GM23338 (cell line): ENCODE measurements at regions not wholly inside any gene's neighbourhood (a gene's known extent, or its start where the extent isn't known, plus 50 kb on each side); places are given as distances from the start of the nearest gene placed in this dataset.

Source experiments
- ATAC-seq: fragments of 200-7000 bp; cut with Tn5 transposase; 3 replicates; pipeline ENCODE4 v1.9.1; 2020
- DNase-seq: peaks from one replicate; pipeline ENCODE4 v3.0.0-alpha.2; 2015; ENCODE audit warnings: low spot score
- H2AFZ ChIP-seq: fragments of 200-600 bp; sonication (generic); 2 replicates; pipeline ENCODE4 v1.8.0; 2016; ENCODE audit warnings: antibody characterized with exemption, mild to moderate bottlenecking, moderate library complexity
- H3F3A ChIP-seq: fragments of 200-600 bp; sonication (generic); replicated peaks from 2 replicates; pipeline ENCODE4 v1.8.0; 2017; ENCODE audit warnings: antibody characterized with exemption, mixed run types, low read depth
- H3K27ac ChIP-seq: fragments of 200-600 bp; sonication (generic); 2 replicates; pipeline ENCODE4 v1.6.1; 2016; ENCODE audit warnings: low read depth
- H3K27me3 ChIP-seq: fragments of 200-600 bp; sonication (generic); 2 replicates; pipeline ENCODE4 v1.8.0; 2016; ENCODE audit warnings: mild to moderate bottlenecking, mixed run types, moderate library complexity; ENCODE audit not compliant: insufficient read depth
- H3K36me3 ChIP-seq: fragments of 200-600 bp; sonication (generic); 2 replicates; pipeline ENCODE4 v1.8.0; 2016; ENCODE audit warnings: mild to moderate bottlenecking; ENCODE audit not compliant: insufficient read depth
- H3K4me1 ChIP-seq: fragments of 200-600 bp; sonication (generic); 2 replicates; pipeline ENCODE4 v1.8.0; 2016; ENCODE audit warnings: mild to moderate bottlenecking, moderate library complexity; ENCODE audit not compliant: insufficient read depth
- H3K4me2 ChIP-seq: fragments of 200-600 bp; sonication (generic); 2 replicates; pipeline ENCODE4 v1.7.1; 2017; ENCODE audit warnings: mixed run types
- H3K4me3 ChIP-seq: fragments of 200-600 bp; sonication (generic); 2 replicates; pipeline ENCODE4 v1.6.1; 2016; ENCODE audit warnings: mixed run types
- H3K79me2 ChIP-seq: fragments of 200-600 bp; sonication (generic); replicated peaks from 2 replicates; pipeline ENCODE4 v1.8.0; 2017; ENCODE audit warnings: mild to moderate bottlenecking; ENCODE audit not compliant: insufficient read depth
- H3K9me2 ChIP-seq: fragments of 200-600 bp; sonication (generic); 2 replicates; pipeline ENCODE4 v1.8.0; 2017; ENCODE audit not compliant: insufficient read depth
- H4K20me1 ChIP-seq: fragments of 200-600 bp; sonication (generic); replicated peaks from 2 replicates; pipeline ENCODE4 v1.8.0; 2017; ENCODE audit warnings: mild to moderate bottlenecking; ENCODE audit not compliant: insufficient read depth
- H3K27ac Mint-ChIP-seq: 2 replicates; pipeline ENCODE4 v1.8.0; 2020; ENCODE audit warnings: inconsistent platforms, mild to moderate bottlenecking, moderate library complexity, mixed read lengths
- H3K27me3 Mint-ChIP-seq: 3 replicates; pipeline ENCODE4 v1.8.0; 2022; ENCODE audit warnings: low read depth, mild to moderate bottlenecking, moderate library complexity, mixed read lengths, inconsistent platforms; ENCODE audit not compliant: insufficient read depth, poor library complexity
- H3K36me3 Mint-ChIP-seq: 3 replicates; pipeline ENCODE4 v1.8.0; 2021; ENCODE audit warnings: low read depth, mild to moderate bottlenecking, inconsistent platforms, moderate library complexity, mixed read lengths
- H3K4me1 Mint-ChIP-seq: 3 replicates; pipeline ENCODE4 v1.8.0; 2020; ENCODE audit warnings: mild to moderate bottlenecking, inconsistent platforms, mixed read lengths
- H3K4me3 Mint-ChIP-seq: 3 replicates; pipeline ENCODE4 v1.8.0; 2021; ENCODE audit warnings: moderate library complexity, mild to moderate bottlenecking, inconsistent platforms, mixed read lengths
- H3K9me3 Mint-ChIP-seq: 3 replicates; pipeline ENCODE4 v1.8.0; 2020; ENCODE audit warnings: moderate library complexity, mild to moderate bottlenecking, inconsistent platforms, mixed read lengths
- CREB1 ChIP-seq: fragments of 250-450 bp; sonication (Bioruptor Pico); IDR thresholded peaks from 2 replicates; pipeline ENCODE4 v1.5.0; 2020; ENCODE audit warnings: low read depth, mild to moderate bottlenecking, moderate library complexity
- EZH2 ChIP-seq: fragments of 200-600 bp; sonication (generic); IDR thresholded peaks from one replicate; pipeline ENCODE4 v1.8.0; 2017; ENCODE audit warnings: antibody characterized with exemption, mild to moderate bottlenecking, low read depth; ENCODE audit not compliant: unreplicated experiment
- EZH2phosphoT487 ChIP-seq: fragments of 200-600 bp; sonication (generic); IDR thresholded peaks from one replicate; pipeline ENCODE4 v1.8.1; 2018; ENCODE audit warnings: antibody characterized with exemption; ENCODE audit not compliant: unreplicated experiment
- JUNB ChIP-seq: IDR thresholded peaks from one replicate; pipeline ENCODE4 v1.6.1; 2016; ENCODE audit warnings: antibody characterized with exemption; ENCODE audit not compliant: unreplicated experiment
- NANOG ChIP-seq: IDR thresholded peaks from 2 replicates; pipeline ENCODE4 v1.6.1; 2016; ENCODE audit warnings: antibody characterized with exemption, borderline replicate concordance
- POLR2AphosphoS5 ChIP-seq: IDR thresholded peaks from 2 replicates; pipeline ENCODE4 v1.6.1; 2016; ENCODE audit warnings: antibody characterized with exemption, low read depth
- STAT1 ChIP-seq: IDR thresholded peaks from one replicate; pipeline ENCODE4 v1.6.1; 2016; ENCODE audit warnings: antibody characterized with exemption; ENCODE audit not compliant: unreplicated experiment
- TF ChIP-seq, protein P1 (sequence below), 2 experiments: fragments of 200-600 bp in 1 of 2; sonication (generic) in 1 of 2; conservative IDR thresholded peaks; 2 replicates each; pipeline versions ENCODE4 v1.5.1 to v1.6.1; 2016 to 2017; ENCODE audit warnings: antibody characterized with exemption in 2 of 2, low read depth in 2 of 2, mild to moderate bottlenecking in 2 of 2, moderate library complexity in 1 of 2
- TF ChIP-seq, protein P2 (sequence below): IDR thresholded peaks from 2 replicates; pipeline ENCODE4 v1.6.1; 2016; ENCODE audit warnings: antibody characterized with exemption
- TF ChIP-seq, protein P3 (sequence below): IDR thresholded peaks from one replicate; pipeline ENCODE4 v1.6.1; 2018; ENCODE audit warnings: antibody characterized with exemption; ENCODE audit not compliant: unreplicated experiment

DNA sequence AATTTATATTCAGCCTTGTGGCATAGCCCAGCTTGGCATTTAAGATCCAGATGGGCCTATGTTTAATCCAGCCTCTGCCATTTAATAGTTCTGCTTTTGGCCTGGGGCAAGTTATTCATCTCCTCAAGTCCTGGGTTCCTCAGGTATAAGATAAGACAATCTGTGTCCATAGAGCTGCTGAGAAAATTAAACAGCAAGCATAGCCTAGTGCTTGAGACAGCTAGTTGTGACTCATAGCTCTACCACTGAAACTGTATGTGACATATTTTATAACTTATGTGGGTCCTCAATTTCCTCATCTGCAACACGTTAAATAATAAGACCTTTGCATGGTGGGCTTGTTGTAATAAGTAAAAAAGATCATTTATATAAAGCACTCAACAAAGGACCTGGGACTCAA, 53.3 kb upstream of the ATP10B start:
- H3K9me3 Mint-ChIP-seq, result no peaks in the 10 kb centered on the region
- H3K36me3 Mint-ChIP-seq, result no peaks in the 10 kb centered on the region
- H3K4me3 Mint-ChIP-seq, result no peak overlapping the region
- TF ChIP-seq JUNB (no peak), CREB1 (CRISPR knock-in tag) (no peak), EZH2phosphoT487 (no peak), NANOG (no peak), EZH2 (no peak), POLR2AphosphoS5 (no peak), STAT1 (no peak)
- TF ChIP-seq, protein P1, sequence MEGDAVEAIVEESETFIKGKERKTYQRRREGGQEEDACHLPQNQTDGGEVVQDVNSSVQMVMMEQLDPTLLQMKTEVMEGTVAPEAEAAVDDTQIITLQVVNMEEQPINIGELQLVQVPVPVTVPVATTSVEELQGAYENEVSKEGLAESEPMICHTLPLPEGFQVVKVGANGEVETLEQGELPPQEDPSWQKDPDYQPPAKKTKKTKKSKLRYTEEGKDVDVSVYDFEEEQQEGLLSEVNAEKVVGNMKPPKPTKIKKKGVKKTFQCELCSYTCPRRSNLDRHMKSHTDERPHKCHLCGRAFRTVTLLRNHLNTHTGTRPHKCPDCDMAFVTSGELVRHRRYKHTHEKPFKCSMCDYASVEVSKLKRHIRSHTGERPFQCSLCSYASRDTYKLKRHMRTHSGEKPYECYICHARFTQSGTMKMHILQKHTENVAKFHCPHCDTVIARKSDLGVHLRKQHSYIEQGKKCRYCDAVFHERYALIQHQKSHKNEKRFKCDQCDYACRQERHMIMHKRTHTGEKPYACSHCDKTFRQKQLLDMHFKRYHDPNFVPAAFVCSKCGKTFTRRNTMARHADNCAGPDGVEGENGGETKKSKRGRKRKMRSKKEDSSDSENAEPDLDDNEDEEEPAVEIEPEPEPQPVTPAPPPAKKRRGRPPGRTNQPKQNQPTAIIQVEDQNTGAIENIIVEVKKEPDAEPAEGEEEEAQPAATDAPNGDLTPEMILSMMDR (conservative IDR thresholded peaks at IDR 0.05; ENCODE audit: low read depth in 2 of 2), result no peak
- TF ChIP-seq, protein P2, sequence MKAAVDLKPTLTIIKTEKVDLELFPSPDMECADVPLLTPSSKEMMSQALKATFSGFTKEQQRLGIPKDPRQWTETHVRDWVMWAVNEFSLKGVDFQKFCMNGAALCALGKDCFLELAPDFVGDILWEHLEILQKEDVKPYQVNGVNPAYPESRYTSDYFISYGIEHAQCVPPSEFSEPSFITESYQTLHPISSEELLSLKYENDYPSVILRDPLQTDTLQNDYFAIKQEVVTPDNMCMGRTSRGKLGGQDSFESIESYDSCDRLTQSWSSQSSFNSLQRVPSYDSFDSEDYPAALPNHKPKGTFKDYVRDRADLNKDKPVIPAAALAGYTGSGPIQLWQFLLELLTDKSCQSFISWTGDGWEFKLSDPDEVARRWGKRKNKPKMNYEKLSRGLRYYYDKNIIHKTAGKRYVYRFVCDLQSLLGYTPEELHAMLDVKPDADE, result no peak
- TF ChIP-seq, protein P3, sequence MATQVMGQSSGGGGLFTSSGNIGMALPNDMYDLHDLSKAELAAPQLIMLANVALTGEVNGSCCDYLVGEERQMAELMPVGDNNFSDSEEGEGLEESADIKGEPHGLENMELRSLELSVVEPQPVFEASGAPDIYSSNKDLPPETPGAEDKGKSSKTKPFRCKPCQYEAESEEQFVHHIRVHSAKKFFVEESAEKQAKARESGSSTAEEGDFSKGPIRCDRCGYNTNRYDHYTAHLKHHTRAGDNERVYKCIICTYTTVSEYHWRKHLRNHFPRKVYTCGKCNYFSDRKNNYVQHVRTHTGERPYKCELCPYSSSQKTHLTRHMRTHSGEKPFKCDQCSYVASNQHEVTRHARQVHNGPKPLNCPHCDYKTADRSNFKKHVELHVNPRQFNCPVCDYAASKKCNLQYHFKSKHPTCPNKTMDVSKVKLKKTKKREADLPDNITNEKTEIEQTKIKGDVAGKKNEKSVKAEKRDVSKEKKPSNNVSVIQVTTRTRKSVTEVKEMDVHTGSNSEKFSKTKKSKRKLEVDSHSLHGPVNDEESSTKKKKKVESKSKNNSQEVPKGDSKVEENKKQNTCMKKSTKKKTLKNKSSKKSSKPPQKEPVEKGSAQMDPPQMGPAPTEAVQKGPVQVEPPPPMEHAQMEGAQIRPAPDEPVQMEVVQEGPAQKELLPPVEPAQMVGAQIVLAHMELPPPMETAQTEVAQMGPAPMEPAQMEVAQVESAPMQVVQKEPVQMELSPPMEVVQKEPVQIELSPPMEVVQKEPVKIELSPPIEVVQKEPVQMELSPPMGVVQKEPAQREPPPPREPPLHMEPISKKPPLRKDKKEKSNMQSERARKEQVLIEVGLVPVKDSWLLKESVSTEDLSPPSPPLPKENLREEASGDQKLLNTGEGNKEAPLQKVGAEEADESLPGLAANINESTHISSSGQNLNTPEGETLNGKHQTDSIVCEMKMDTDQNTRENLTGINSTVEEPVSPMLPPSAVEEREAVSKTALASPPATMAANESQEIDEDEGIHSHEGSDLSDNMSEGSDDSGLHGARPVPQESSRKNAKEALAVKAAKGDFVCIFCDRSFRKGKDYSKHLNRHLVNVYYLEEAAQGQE, result no peak
- no peak overlapping the region for H3K27ac Mint-ChIP-seq
- DNase-seq (no peak), ATAC-seq (no peak)
- Histone ChIP-seq H4K20me1 (no peaks in the 10 kb centered on the region), H3K4me2 (no peak overlapping the region), H3K9me2 (no peaks in the 10 kb centered on the region), H3K27ac (no peak overlapping the region), H3K4me3 (no peak overlapping the region), H3K27me3 (no peaks in the 10 kb centered on the region), H2AFZ (no peak overlapping the region), H3K79me2 (no peaks in the 10 kb centered on the region), H3K4me1 (peaks cover 5% of the 10 kb centered on the region; the same call in 1 of the 2 replicates), H3F3A (no peaks in the 10 kb centered on the region), H3K36me3 (no peaks in the 10 kb centered on the region)
- no peaks in the 10 kb centered on the region for H3K27me3 Mint-ChIP-seq
- H3K4me1 Mint-ChIP-seq, result peaks cover 13% of the 10 kb centered on the region

DNA sequence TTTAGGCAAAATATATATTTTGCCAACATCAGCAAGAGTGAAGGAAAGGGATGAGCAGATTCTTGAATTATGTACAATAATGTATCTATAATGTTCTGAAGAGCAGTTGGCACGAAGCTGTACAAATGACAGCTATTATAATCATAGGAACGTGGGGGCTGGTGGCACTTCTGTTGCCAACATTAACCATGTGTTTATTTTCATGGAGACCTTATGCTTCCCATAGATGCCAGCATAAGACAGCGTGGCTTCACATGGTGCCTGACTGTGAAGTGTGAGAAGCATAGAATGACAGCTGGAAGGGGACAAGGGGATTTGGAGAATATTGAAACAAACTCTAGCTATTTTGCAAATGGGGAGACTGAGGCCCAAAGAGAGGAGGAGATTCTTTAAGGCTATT, 52.6 kb upstream of the ATP10B start:
- H3K9me3 Mint-ChIP-seq, result no peaks in the 10 kb centered on the region
- Histone ChIP-seq H3K36me3 (no peaks in the 10 kb centered on the region), H3K9me2 (no peaks in the 10 kb centered on the region), H3K4me3 (no peak overlapping the region), H3K27me3 (no peaks in the 10 kb centered on the region), H2AFZ (no peak overlapping the region), H3K79me2 (no peaks in the 10 kb centered on the region), H3K4me2 (no peak overlapping the region), H4K20me1 (no peaks in the 10 kb centered on the region), H3F3A (no peaks in the 10 kb centered on the region), H3K27ac (no peak overlapping the region), H3K4me1 (no peaks in the 10 kb centered on the region)
- TF ChIP-seq EZH2, result no peak
- TF ChIP-seq EZH2phosphoT487, result no peak
- DNase-seq (no peak), ATAC-seq (no peak)
- no peaks in the 10 kb centered on the region for H3K27me3 Mint-ChIP-seq
- no peak overlapping the region for H3K4me3 Mint-ChIP-seq
- H3K27ac Mint-ChIP-seq, result no peak overlapping the region
- H3K4me1 Mint-ChIP-seq, result peaks cover 9% of the 10 kb centered on the region
- no peaks in the 10 kb centered on the region for H3K36me3 Mint-ChIP-seq
